HG02970 (cell line): ENCODE measurements at regions not wholly inside any gene's neighbourhood (a gene's known extent, or its start where the extent isn't known, plus 50 kb on each side); places are given as distances from the start of the nearest gene placed in this dataset.

Experiments used
- ATAC-seq: cut with Tn5 transposase; IDR thresholded peaks from one replicate; pipeline ENCODE4 v1.9.1; 2021; ENCODE audit warnings: mild to moderate bottlenecking, moderate library complexity, moderate number of reproducible peaks; ENCODE audit not compliant: unreplicated experiment, low FRiP score

GRCh38 chr10:129280155-129280502 is 186.9 kb upstream of the MGMT start:
- no peak for ATAC-seq

DNA sequence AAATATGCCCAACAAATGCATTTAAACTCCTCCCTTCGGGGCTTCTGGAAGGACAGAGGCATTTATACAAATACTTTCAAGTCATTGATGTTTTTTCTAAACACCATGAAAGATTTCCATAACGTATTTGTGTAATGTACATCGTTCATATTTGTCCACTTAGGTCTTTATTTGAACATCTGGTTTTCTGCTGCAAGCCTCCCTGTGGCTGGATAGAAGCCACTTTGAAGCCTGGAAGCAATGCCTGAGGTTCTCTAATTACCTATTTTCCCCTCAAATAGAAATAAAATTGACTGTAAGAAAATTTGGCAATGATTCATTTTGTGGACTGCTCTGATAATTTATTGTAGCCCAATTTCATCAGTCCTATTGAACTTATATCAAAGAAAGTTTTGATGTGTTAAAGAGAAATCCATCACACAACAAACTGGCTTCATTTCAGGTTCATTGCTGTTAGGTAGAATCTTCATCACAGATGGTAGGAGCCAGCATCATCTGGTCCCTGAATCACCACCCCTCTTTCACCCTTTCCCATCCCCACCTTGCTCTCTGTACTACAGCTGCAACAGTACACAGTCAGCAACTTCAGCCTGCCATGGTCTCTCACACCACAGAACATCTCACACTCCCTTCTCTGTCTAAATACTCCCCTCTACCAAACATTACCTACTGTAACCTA is 186.0 kb upstream of the MGMT start:
- ATAC-seq: no peak

- ATAC-seq: no peak
Measured at GRCh38 chr10:129285459-129285858, 181.6 kb upstream of the MGMT start.

- no peak for ATAC-seq
Measured at GRCh38 chr10:129288999-129289584, 177.9 kb upstream of the MGMT start.

GRCh38 chr10:129293991-129294700 is 172.9 kb upstream of the MGMT start:
- ATAC-seq: no peak

- ATAC-seq: no peak
Measured at GRCh38 chr10:129294944-129295343, 172.1 kb upstream of the MGMT start.

GRCh38 chr10:129305046-129305445 is 162.0 kb upstream of the MGMT start:
- no peak for ATAC-seq

DNA sequence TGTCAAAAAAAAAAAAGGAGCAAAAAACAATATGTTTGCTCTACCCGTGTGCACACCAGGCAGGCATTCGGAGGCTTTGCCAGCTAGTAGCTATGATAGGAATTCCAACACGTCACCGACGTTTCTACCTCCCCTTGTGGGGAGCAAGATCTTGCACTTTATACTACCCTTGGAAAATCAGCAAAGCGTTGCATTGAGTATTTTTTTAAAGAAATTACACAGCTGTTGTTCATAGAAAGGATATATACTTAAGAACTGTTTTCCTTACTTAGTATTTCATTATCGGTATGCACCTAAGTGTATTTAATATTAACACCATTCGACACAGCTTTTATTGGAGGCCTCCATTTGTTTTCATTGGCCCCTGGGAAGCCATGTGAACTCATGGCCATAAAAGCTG is 159.9 kb upstream of the MGMT start:
- ATAC-seq: no peak

DNA sequence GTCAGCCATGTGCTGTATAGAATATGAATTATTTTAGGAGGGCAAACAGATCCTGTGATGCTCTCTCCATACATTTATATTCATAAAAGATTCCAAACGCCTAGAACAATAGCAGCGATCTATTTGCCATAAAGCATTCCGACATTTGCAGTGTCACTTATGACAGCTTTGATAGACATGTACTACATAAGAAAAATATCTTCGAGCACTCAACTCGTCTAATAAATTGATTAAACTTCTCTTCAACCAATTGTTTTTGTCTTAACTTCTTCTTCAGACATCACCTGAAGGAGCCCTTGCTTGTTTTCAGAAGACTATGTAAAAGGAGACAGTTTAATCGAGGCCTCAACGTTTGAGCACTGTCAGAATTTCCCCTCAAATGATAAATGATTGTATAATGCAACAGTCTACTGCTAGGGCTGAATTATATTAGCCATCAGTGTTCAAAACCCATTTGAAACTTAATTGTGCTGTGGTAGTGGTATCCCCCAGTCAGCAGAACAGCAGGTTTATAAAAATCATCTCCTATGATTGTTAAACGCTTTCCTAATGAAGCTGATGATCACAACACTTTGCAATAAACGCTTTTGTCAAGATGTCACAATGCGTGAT is 158.0 kb upstream of the MGMT start:
- no peak for ATAC-seq

- ATAC-seq: no peak
Measured at GRCh38 chr10:129309565-129309964, 157.5 kb upstream of the MGMT start.

- no peak for ATAC-seq
Measured at GRCh38 chr10:129310881-129311280, 156.2 kb upstream of the MGMT start.

DNA sequence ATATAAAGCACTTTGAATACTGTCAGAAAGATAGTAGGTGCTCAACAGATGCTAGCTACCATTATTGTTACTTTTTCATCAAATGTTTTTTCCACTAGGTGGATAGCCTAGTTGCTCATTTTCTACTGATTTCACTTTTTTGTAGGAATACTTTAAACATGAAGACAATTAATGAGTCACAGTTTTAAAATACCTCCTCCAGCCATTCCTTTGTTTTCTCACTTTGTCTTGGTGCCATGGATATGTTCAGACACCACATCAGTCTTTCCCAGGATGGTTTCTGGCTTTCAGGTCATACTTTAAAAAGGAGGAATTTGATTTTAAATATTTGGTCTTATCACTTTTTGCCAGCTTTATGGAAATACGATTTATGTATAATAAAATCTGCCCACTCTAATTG is 147.1 kb upstream of the MGMT start:
- ATAC-seq: no peak

DNA sequence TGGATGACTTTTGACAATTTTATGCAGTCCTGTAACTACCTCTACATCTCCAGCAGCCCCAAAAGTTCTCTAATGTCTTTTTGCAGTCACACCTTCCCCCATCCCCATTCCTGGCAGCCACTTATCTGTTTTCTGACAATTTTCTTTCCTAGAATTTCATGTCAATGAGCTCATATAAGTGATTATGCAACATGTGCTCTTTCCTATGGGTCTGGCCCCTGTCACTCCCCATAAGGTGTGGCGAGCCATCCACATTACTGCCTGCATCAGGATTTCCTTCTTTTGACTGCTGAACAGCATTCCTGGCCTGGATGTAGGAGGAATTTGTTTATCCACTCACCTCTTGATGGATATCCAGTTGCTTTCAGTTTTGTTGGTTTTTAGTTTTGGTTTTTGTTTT is 146.7 kb upstream of the MGMT start:
- no peak for ATAC-seq

GRCh38 chr10:129321727-129322126 is 145.3 kb upstream of the MGMT start:
- ATAC-seq: no peak

GRCh38 chr10:129322933-129323820 is 143.9 kb upstream of the MGMT start:
- ATAC-seq: no peak

GRCh38 chr10:129323879-129324278 is 143.2 kb upstream of the MGMT start:
- no peak for ATAC-seq

- ATAC-seq: no peak
Measured at GRCh38 chr10:129325893-129326292, 141.1 kb upstream of the MGMT start.

DNA sequence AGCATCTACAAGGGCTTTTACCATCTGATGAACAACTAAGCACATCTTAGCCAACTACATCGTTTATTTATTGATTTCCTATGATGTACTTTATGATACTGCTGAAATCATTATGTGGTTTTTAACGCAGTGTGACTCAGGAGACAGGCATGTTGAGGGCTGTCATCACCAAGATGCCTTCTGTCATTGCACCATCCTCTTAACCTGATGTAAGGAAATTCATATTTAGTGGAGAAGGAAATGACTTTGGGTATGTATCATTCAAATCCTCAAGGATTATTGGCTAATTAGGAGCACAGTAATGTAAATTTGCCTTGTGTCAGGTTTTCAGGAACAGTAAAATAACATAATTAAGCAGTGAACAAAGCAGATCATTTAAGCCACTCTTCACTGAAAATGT is 138.5 kb upstream of the MGMT start:
- ATAC-seq: no peak

- ATAC-seq: no peak
Measured at GRCh38 chr10:129329385-129330055, 137.5 kb upstream of the MGMT start.

DNA sequence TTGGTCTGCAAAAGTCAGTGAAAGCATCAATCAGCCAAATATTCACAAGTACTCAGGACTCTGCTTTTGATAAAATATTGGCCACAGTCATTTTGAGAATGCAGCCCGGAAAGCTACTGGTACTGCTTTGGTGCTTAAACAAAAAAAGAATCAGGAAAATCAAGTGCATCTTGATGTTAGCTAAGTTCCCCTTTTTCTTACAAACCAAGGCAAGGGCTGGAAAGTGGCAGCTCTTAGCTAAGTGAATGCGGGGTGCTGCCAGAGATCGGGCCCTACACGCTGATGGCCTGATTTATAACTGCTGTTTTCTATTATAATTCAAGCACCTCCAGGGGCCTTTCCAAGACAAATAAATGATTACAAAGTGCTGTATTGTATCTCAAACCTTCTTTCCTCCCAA is 136.8 kb upstream of the MGMT start:
- ATAC-seq: no peak
